IPS DF 19.7 (cell line): ENCODE measurements at regions not wholly inside any gene's neighbourhood (a gene's known extent, or its start where the extent isn't known, plus 50 kb on each side); places are given as distances from the start of the nearest gene placed in this dataset.
"Not testable (repeated sequence)": the region's sequence is repeated elsewhere in the genome, so short reads cannot be mapped to it uniquely, and the experiment has no call there.

Experiments used
- DNase-seq: peaks from one replicate; pipeline ENCODE4 v3.0.0-alpha.2; 2013; ENCODE audit warnings: low read depth, low spot score

GRCh38 chr7:9919-10318 lies 182.5 kb upstream of the FAM20C start:
- DNase-seq = not testable (repeated sequence)

- DNase-seq = not testable (repeated sequence)
Observed at GRCh38 chr7:32565-33280, 159.6 kb upstream of the FAM20C start.

GRCh38 chr7:35121-35541 lies 157.2 kb upstream of the FAM20C start:
- DNase-seq = not testable (repeated sequence)

GRCh38 chr7:36539-36938 lies 155.8 kb upstream of the FAM20C start:
- not testable (repeated sequence) for DNase-seq

GRCh38 chr7:37656-38055 lies 154.7 kb upstream of the FAM20C start:
- not testable (repeated sequence) for DNase-seq

GRCh38 chr7:38444-38843 lies 153.9 kb upstream of the FAM20C start:
- not testable (repeated sequence) for DNase-seq

GRCh38 chr7:39984-40740 lies 152.2 kb upstream of the FAM20C start:
- not testable (repeated sequence) for DNase-seq

GRCh38 chr7:40799-41750 lies 151.3 kb upstream of the FAM20C start:
- DNase-seq = no peak

- no peak for DNase-seq
Observed at GRCh38 chr7:41917-42565, 150.3 kb upstream of the FAM20C start.

GRCh38 chr7:43791-44540 lies 148.4 kb upstream of the FAM20C start:
- no peak for DNase-seq

GRCh38 chr7:44541-44896 lies 147.9 kb upstream of the FAM20C start:
- DNase-seq = no peak

GRCh38 chr7:45106-46090 lies 147.0 kb upstream of the FAM20C start:
- no peak for DNase-seq

- no peak for DNase-seq
Observed at GRCh38 chr7:46123-46829, 146.1 kb upstream of the FAM20C start.

- DNase-seq = no peak
Observed at GRCh38 chr7:46830-47140, 145.6 kb upstream of the FAM20C start.

GRCh38 chr7:51456-52068 lies 140.8 kb upstream of the FAM20C start:
- DNase-seq = no peak

GRCh38 chr7:52100-52499 lies 140.3 kb upstream of the FAM20C start:
- DNase-seq = no peak

GRCh38 chr7:53531-53930 lies 138.8 kb upstream of the FAM20C start:
- DNase-seq = no peak

GRCh38 chr7:54615-55014 lies 137.8 kb upstream of the FAM20C start:
- DNase-seq = no peak
